PC-3 (cell line): ENCODE measurements at regions not wholly inside any gene's neighbourhood (a gene's known extent, or its start where the extent isn't known, plus 50 kb on each side); places are given as distances from the start of the nearest gene placed in this dataset.

Source experiments
- ATAC-seq: fragments of 200-7000 bp; cut with Tn5 transposase; 2 replicates; pipeline ENCODE4 v1.9.1; 2020; ENCODE audit warnings: mild to moderate bottlenecking, moderate library complexity
- BruUV-seq: library from RNA; stranded (reverse); fragments of 400-500 nt; replicated peaks from 2 replicates; lab custom pipeline; 2021; lab: Mats Ljungman, UMichigan
- CTCF ChIA-PET: fragments of 300-600 bp; sonication (Branson Sonifier 250); formaldehyde crosslinking; loops from one replicate; lab custom pipeline; 2022; ENCODE audit warnings: antibody characterized with exemption; lab: Charles Lee
- POLR2A ChIA-PET: fragments of 300-600 bp; sonication (Branson Sonifier 250); formaldehyde crosslinking; loops from one replicate; lab custom pipeline; 2022; ENCODE audit warnings: antibody characterized with exemption; ENCODE audit not compliant: unreplicated experiment; lab: Charles Lee
- DNase-seq: peaks from one replicate; pipeline ENCODE4 v3.0.0-alpha.2; 2015
- H2AFZ ChIP-seq: fragments of 300-600 bp; sonication (generic); 2 replicates; pipeline ENCODE4 v1.6.0; 2016; ENCODE audit warnings: antibody characterized with exemption, low read length
- H3F3A ChIP-seq: fragments of 300-600 bp; sonication (generic); one replicate; pipeline ENCODE4 v1.6.0; 2017; ENCODE audit warnings: antibody characterized with exemption, low read length, control low read depth, mild to moderate bottlenecking; ENCODE audit not compliant: unreplicated experiment
- H3K27ac ChIP-seq: fragments of 300-600 bp; sonication (generic); 2 replicates; pipeline ENCODE4 v1.5.1; 2016; ENCODE audit warnings: mild to moderate bottlenecking, low read length
- H3K27me3 ChIP-seq: fragments of 300-600 bp; sonication (generic); 2 replicates; pipeline ENCODE4 v1.6.1; 2016; ENCODE audit warnings: low read length, mixed read lengths
- H3K36me3 ChIP-seq: fragments of 300-600 bp; sonication (generic); 2 replicates; pipeline ENCODE4 v1.6.1; 2016; ENCODE audit warnings: low read depth, mixed run types, low read length, mixed read lengths
- H3K4me1 ChIP-seq: fragments of 300-600 bp; sonication (generic); 2 replicates; pipeline ENCODE4 v1.5.1; 2016; ENCODE audit warnings: low read length; ENCODE audit not compliant: insufficient read depth
- H3K4me2 ChIP-seq: fragments of 300-600 bp; sonication (generic); 2 replicates; pipeline ENCODE4 v1.6.0; 2016; ENCODE audit warnings: low read length
- H3K4me3 ChIP-seq: fragments of 300-600 bp; sonication (generic); 2 replicates; pipeline ENCODE4 v1.5.1; 2016; ENCODE audit warnings: mild to moderate bottlenecking, low read length, mixed read lengths
- H3K79me2 ChIP-seq: fragments of 300-600 bp; sonication (generic); 2 replicates; pipeline ENCODE4 v1.6.1; 2017; ENCODE audit warnings: low read length, mixed read lengths
- H3K9ac ChIP-seq: fragments of 300-600 bp; sonication (generic); 2 replicates; pipeline ENCODE4 v1.6.0; 2016; ENCODE audit warnings: mild to moderate bottlenecking, low read length
- H3K9me2 ChIP-seq: fragments of 300-600 bp; sonication (generic); replicated peaks from 2 replicates; pipeline ENCODE4 v1.6.1; 2016; ENCODE audit warnings: mixed run types, low read length, mixed read lengths
- H3K9me3 ChIP-seq: fragments of 300-600 bp; sonication (generic); 2 replicates; pipeline ENCODE4 v1.6.1; 2016; ENCODE audit warnings: low read length, mixed read lengths
- H4K20me1 ChIP-seq: fragments of 300-600 bp; sonication (generic); 2 replicates; pipeline ENCODE4 v1.6.1; 2016; ENCODE audit warnings: low read length, mixed read lengths
- EZH2 ChIP-seq: fragments of 300-600 bp; sonication (generic); IDR thresholded peaks from one replicate; pipeline ENCODE4 v1.6.1; 2017; ENCODE audit warnings: antibody characterized with exemption, mild to moderate bottlenecking, low read length; ENCODE audit not compliant: unreplicated experiment
- EZH2phosphoT487 ChIP-seq: fragments of 300-600 bp; sonication (generic); IDR thresholded peaks from 2 replicates; pipeline ENCODE4 v1.6.1; 2018; ENCODE audit warnings: mild to moderate bottlenecking, antibody characterized with exemption, low read length, borderline replicate concordance
- intact Hi-C: fragments of 100-400 bp; cut with micrococcal nuclease; formaldehyde crosslinking; loops from 2 replicates; pipeline ENCODE4 v1.9.0; 2023
- TF ChIP-seq, protein P1 (sequence below): fragments of 300-600 bp; sonication (generic); conservative IDR thresholded peaks from 2 replicates; pipeline ENCODE4 v1.5.1; 2017; ENCODE audit warnings: antibody characterized with exemption, low read depth, mild to moderate bottlenecking, low read length

DNA sequence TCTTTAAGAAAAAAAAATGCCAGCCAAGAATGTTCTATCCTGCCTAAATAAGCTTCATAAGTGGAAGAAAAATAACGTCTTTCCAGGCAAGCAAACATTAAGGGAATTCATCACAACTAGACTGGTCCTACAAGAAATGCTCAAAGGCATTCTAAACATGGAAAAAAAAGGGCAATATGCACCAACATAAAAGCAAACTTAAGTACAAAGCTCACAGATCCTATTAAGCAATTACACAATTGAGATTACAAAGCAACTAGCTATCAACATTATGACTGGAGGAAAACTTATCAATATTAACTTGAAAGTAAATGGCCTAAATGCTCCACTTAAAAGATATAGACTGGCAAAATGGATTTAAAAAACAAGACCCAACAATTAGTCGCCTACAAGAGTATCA, 240.6 kb upstream of the CTAGE1 start:
- POLR2A ChIA-PET: no interaction called here
- H3K4me3 ChIP-seq: no peak overlapping the region
- H3K9ac ChIP-seq: no peak overlapping the region
- H2AFZ ChIP-seq: no peak overlapping the region
- no peaks in the 10 kb centered on the region for H3F3A ChIP-seq
- DNase-seq: no peak
- no peaks in the 10 kb centered on the region for H3K4me1 ChIP-seq
- intact Hi-C loops: no loop called here
- H3K9me3 ChIP-seq: peaks cover 15% of the 10 kb centered on the region
- CTCF ChIA-PET: no interaction called here
- H3K27me3 ChIP-seq: no peaks in the 10 kb centered on the region
- no peaks in the 10 kb centered on the region for H4K20me1 ChIP-seq
- H3K36me3 ChIP-seq: no peaks in the 10 kb centered on the region
- no peak for ATAC-seq
- TF ChIP-seq EZH2phosphoT487 (no peak), EZH2 (no peak)
- TF ChIP-seq, protein P1, sequence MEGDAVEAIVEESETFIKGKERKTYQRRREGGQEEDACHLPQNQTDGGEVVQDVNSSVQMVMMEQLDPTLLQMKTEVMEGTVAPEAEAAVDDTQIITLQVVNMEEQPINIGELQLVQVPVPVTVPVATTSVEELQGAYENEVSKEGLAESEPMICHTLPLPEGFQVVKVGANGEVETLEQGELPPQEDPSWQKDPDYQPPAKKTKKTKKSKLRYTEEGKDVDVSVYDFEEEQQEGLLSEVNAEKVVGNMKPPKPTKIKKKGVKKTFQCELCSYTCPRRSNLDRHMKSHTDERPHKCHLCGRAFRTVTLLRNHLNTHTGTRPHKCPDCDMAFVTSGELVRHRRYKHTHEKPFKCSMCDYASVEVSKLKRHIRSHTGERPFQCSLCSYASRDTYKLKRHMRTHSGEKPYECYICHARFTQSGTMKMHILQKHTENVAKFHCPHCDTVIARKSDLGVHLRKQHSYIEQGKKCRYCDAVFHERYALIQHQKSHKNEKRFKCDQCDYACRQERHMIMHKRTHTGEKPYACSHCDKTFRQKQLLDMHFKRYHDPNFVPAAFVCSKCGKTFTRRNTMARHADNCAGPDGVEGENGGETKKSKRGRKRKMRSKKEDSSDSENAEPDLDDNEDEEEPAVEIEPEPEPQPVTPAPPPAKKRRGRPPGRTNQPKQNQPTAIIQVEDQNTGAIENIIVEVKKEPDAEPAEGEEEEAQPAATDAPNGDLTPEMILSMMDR: no peak
- no peak overlapping the region for H3K27ac ChIP-seq
- no peaks in the 10 kb centered on the region for H3K79me2 ChIP-seq
- H3K9me2 ChIP-seq: no peaks in the 10 kb centered on the region
- no peak overlapping the region for H3K4me2 ChIP-seq
- no TSS peak for BruUV-seq

DNA sequence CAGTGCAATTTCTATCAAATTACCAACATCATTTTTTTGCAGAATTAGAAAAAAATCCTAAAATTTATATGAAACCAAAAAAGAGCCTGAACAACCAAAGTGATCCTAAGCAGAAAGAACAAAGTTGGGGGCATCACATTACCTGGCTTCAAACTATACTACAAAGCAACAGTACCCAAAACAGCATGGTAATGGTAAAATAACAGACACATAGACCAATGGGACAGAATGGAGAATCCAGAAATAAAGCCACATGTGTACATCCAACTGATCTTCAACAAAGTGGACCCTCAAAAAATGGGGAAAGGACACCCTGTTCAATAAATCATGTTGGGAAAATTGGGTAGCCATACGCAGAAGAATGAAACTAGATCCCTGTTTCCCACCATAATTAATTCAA, 245.7 kb upstream of the CTAGE1 start:
- ChIA-PET POLR2A (no interaction called here), CTCF (no interaction called here)
- BruUV-seq: no TSS peak
- intact Hi-C loops: no loop called here
- H4K20me1 ChIP-seq: no peaks in the 10 kb centered on the region
- no peak overlapping the region for H3K4me2 ChIP-seq
- H3K9ac ChIP-seq: no peak overlapping the region
- H3F3A ChIP-seq: no peaks in the 10 kb centered on the region
- no peak overlapping the region for H3K4me3 ChIP-seq
- H3K9me3 ChIP-seq: peaks cover under 1% of the 10 kb centered on the region; the same call in 1 of the 2 replicates
- no peak overlapping the region for H3K27ac ChIP-seq
- H3K36me3 ChIP-seq: no peaks in the 10 kb centered on the region
- peaks cover 14% of the 10 kb centered on the region for H3K4me1 ChIP-seq
- no peak for DNase-seq
- H3K79me2 ChIP-seq: no peaks in the 10 kb centered on the region
- no peak for ATAC-seq
- H3K27me3 ChIP-seq: no peaks in the 10 kb centered on the region
- H2AFZ ChIP-seq: no peak overlapping the region
- TF ChIP-seq EZH2phosphoT487 (no peak), EZH2 (no peak)
- TF ChIP-seq, protein P1: no peak
- no peaks in the 10 kb centered on the region for H3K9me2 ChIP-seq

DNA sequence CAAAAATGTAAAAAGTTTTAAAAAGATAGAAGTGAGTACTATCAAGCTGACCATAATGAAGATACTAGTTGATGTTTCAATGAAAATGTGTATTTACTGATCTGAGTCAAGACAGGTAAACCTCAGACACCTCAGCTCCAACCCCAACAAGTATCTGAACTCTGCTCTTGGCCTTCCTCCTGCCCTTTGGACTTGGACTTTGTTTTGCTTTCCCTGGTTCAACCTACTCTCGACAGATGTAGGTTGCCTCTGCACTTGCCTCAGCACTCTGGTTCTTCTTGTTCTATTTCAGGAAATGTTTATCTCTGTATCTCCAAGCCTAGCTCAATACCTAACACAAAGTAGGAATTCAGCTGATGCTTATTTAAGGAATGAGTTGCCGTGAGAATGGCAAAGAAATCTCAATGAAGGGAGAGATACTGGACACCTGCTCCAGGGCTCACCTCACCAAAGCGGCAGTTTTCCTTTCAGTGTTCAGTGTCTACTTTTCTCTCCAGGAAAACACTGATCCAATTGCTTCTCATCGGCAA, 248.8 kb upstream of the CTAGE1 start:
- Histone ChIP-seq H3K4me1 (peaks cover 21% of the 10 kb centered on the region), H3K79me2 (no peaks in the 10 kb centered on the region), H4K20me1 (no peaks in the 10 kb centered on the region), H3K27ac (no peak overlapping the region), H3K4me2 (no peak overlapping the region), H3K27me3 (no peaks in the 10 kb centered on the region), H3F3A (no peaks in the 10 kb centered on the region), H3K9me3 (no peaks in the 10 kb centered on the region), H3K36me3 (no peaks in the 10 kb centered on the region), H3K4me3 (no peak overlapping the region), H2AFZ (no peak overlapping the region), H3K9ac (no peak overlapping the region), H3K9me2 (no peaks in the 10 kb centered on the region)
- no TSS peak for BruUV-seq
- ChIA-PET CTCF (interaction anchor here (0.5 kb wide), 1 partner anchor 1495 kb away, joined by 4 read pairs; no protein-coding TSS in a partner anchor), POLR2A (no interaction called here)
- DNase-seq (no peak), ATAC-seq (no peak)
- TF ChIP-seq EZH2phosphoT487: no peak
- no peak for TF ChIP-seq EZH2
- TF ChIP-seq, protein P1: no peak
- intact Hi-C loops: no loop called here
